BLaER1 treated with 17β-estradiol and CSF1 and Interleukin-3, amounts not matched to agents 10 nM and 100 nM (cell line): ENCODE measurements at regions not wholly inside any gene's neighbourhood (a gene's known extent, or its start where the extent isn't known, plus 50 kb on each side); places are given as distances from the start of the nearest gene placed in this dataset.

ENCODE experiments used
- H3K27ac ChIP-seq, 11 experiments: shearing (Covaris generic); formaldehyde crosslinking; 2 replicates each; pipeline ENCODE4 v1.8.1; 2022
- H3K27me3 ChIP-seq, 11 experiments: shearing (Covaris generic); formaldehyde crosslinking; 2 replicates each; pipeline ENCODE4 v1.8.1; 2022
- H3K36me3 ChIP-seq, 11 experiments: shearing (Covaris generic); formaldehyde crosslinking; 2 replicates each; pipeline ENCODE4 v1.8.1; 2022
- H3K4me1 ChIP-seq, 10 experiments: shearing (Covaris generic); formaldehyde crosslinking; 2 replicates each; pipeline ENCODE4 v1.8.1; 2022
- H3K4me2 ChIP-seq, 11 experiments: shearing (Covaris generic); formaldehyde crosslinking; 2 replicates each; pipeline ENCODE4 v1.8.1; 2022
- H3K4me3 ChIP-seq, 10 experiments: shearing (Covaris generic); formaldehyde crosslinking; 2 replicates each; pipeline ENCODE4 v1.8.1; 2022
- H3K9ac ChIP-seq, 11 experiments: shearing (Covaris generic); formaldehyde crosslinking; 2 replicates each; pipeline ENCODE4 v1.8.1; 2022
- H3K9me3 ChIP-seq, 11 experiments: shearing (Covaris generic); formaldehyde crosslinking; replicated peaks in 1 of 11; 2 replicates each; pipeline ENCODE4 v1.8.1; 2022
- H4K20me1 ChIP-seq, 11 experiments: shearing (Covaris generic); formaldehyde crosslinking; 2 replicates each; pipeline ENCODE4 v1.8.1; 2022
- Cebpa-rat ChIP-seq, 11 experiments: shearing (Covaris generic); IDR thresholded peaks; 2 replicates each; pipeline ENCODE4 v1.8.1; 2022

- Histone ChIP-seq H3K9me3 (no peaks in the 10 kb centered on the region), H3K27me3 (no peaks in the 10 kb centered on the region), H3K4me3 (no peak overlapping the region), H3K9ac (no peak overlapping the region), H4K20me1 (no peaks in the 10 kb centered on the region), H3K4me2 (no peak overlapping the region), H3K27ac (no peak overlapping the region), H3K4me1 (no peaks in the 10 kb centered on the region), H3K36me3 (no peaks in the 10 kb centered on the region)
- TF ChIP-seq Cebpa-rat (IDR thresholded peaks at IDR 0.05) = no peak
Observed at GRCh38 chr16:61042737-61043136, 993.5 kb downstream of the CDH8 start.

GRCh38 chr16:61030616-61031015, 1005.6 kb downstream of the CDH8 start:
- Histone ChIP-seq H3K9me3 (peaks cover 0 to 7% (median 0%) of the 10 kb centered on the region in 11 experiments; a peak in 1 of 22 replicates), H3K27ac (no peak overlapping the region)

GRCh38 chr16:61024180-61024900, 1011.9 kb downstream of the CDH8 start:
- no peak overlapping the region for H3K4me2 ChIP-seq
- H3K27ac ChIP-seq = no peak overlapping the region
- no peak for TF ChIP-seq Cebpa-rat (IDR thresholded peaks at IDR 0.05)
- no peaks in the 10 kb centered on the region for H3K36me3 ChIP-seq
- H3K4me3 ChIP-seq = no peak overlapping the region
- H3K9ac ChIP-seq = no peak overlapping the region
- H3K27me3 ChIP-seq = no peaks in the 10 kb centered on the region
- H3K9me3 ChIP-seq = no peaks in the 10 kb centered on the region
- H3K4me1 ChIP-seq = no peaks in the 10 kb centered on the region
- no peaks in the 10 kb centered on the region for H4K20me1 ChIP-seq

More at GRCh38 chr16:61030616-61031015, 1005.6 kb downstream of the CDH8 start:
- H3K4me1 ChIP-seq = no peaks in the 10 kb centered on the region
- no peak overlapping the region for H3K9ac ChIP-seq
- no peaks in the 10 kb centered on the region; a peak in 1 of 22 replicates for H4K20me1 ChIP-seq
- no peak overlapping the region for H3K4me3 ChIP-seq
- no peak overlapping the region for H3K4me2 ChIP-seq
- no peaks in the 10 kb centered on the region for H3K36me3 ChIP-seq
- TF ChIP-seq Cebpa-rat (IDR thresholded peaks at IDR 0.05) = no peak
- H3K27me3 ChIP-seq = no peaks in the 10 kb centered on the region

- no peaks in the 10 kb centered on the region for H3K36me3 ChIP-seq
Observed at GRCh38 chr16:61014869-61015268, 1021.4 kb downstream of the CDH8 start.

GRCh38 chr16:61007694-61008093, 1028.5 kb downstream of the CDH8 start:
- Histone ChIP-seq H3K9ac (no peak overlapping the region), H3K36me3 (no peaks in the 10 kb centered on the region), H3K9me3 (no peaks in the 10 kb centered on the region), H3K27me3 (no peaks in the 10 kb centered on the region), H3K27ac (no peak overlapping the region), H3K4me1 (no peaks in the 10 kb centered on the region), H3K4me2 (no peak overlapping the region), H4K20me1 (no peaks in the 10 kb centered on the region), H3K4me3 (no peak overlapping the region)
- TF ChIP-seq Cebpa-rat (IDR thresholded peaks at IDR 0.05) = no peak

More at GRCh38 chr16:61014869-61015268, 1021.4 kb downstream of the CDH8 start:
- Histone ChIP-seq H3K4me1 (no peaks in the 10 kb centered on the region), H3K4me3 (no peak overlapping the region), H3K4me2 (no peak overlapping the region), H3K27ac (no peak overlapping the region), H4K20me1 (no peaks in the 10 kb centered on the region), H3K27me3 (no peaks in the 10 kb centered on the region), H3K9ac (no peak overlapping the region), H3K9me3 (no peaks in the 10 kb centered on the region)
- no peak for TF ChIP-seq Cebpa-rat (IDR thresholded peaks at IDR 0.05)

GRCh38 chr16:61005952-61006351, 1030.3 kb downstream of the CDH8 start:
- no peak overlapping the region for H3K4me2 ChIP-seq
- no peaks in the 10 kb centered on the region for H3K27me3 ChIP-seq
- no peaks in the 10 kb centered on the region for H3K9me3 ChIP-seq
- H3K9ac ChIP-seq = no peak overlapping the region
- no peak overlapping the region for H3K27ac ChIP-seq
- TF ChIP-seq Cebpa-rat (IDR thresholded peaks at IDR 0.05) = no peak
- H3K36me3 ChIP-seq = no peaks in the 10 kb centered on the region
- H3K4me1 ChIP-seq = no peaks in the 10 kb centered on the region
- H4K20me1 ChIP-seq = no peaks in the 10 kb centered on the region
- H3K4me3 ChIP-seq = no peak overlapping the region

GRCh38 chr16:61002479-61003204, 1033.6 kb downstream of the CDH8 start:
- Histone ChIP-seq H3K9me3 (no peaks in the 10 kb centered on the region), H3K27me3 (no peaks in the 10 kb centered on the region), H3K4me1 (no peaks in the 10 kb centered on the region), H3K27ac (no peak overlapping the region), H3K4me2 (no peak overlapping the region), H3K9ac (no peak overlapping the region), H4K20me1 (no peaks in the 10 kb centered on the region), H3K36me3 (no peaks in the 10 kb centered on the region), H3K4me3 (no peak overlapping the region)
- TF ChIP-seq Cebpa-rat (IDR thresholded peaks at IDR 0.05) = no peak

GRCh38 chr16:60991886-60992285, 1044.4 kb downstream of the CDH8 start:
- H3K36me3 ChIP-seq = no peaks in the 10 kb centered on the region
- no peak overlapping the region for H3K27ac ChIP-seq
- H4K20me1 ChIP-seq = no peaks in the 10 kb centered on the region
- TF ChIP-seq Cebpa-rat (IDR thresholded peaks at IDR 0.05) = no peak
- no peak overlapping the region for H3K4me2 ChIP-seq
- no peak overlapping the region for H3K9ac ChIP-seq
- H3K4me3 ChIP-seq = no peak overlapping the region
- no peaks in the 10 kb centered on the region for H3K4me1 ChIP-seq
- no peaks in the 10 kb centered on the region for H3K9me3 ChIP-seq
- H3K27me3 ChIP-seq = no peaks in the 10 kb centered on the region

- no peaks in the 10 kb centered on the region for H3K9me3 ChIP-seq
- H3K9ac ChIP-seq = no peak overlapping the region
- H3K4me3 ChIP-seq = no peak overlapping the region
- H3K4me1 ChIP-seq = no peaks in the 10 kb centered on the region
- no peak overlapping the region for H3K4me2 ChIP-seq
- no peak for TF ChIP-seq Cebpa-rat (IDR thresholded peaks at IDR 0.05)
- H4K20me1 ChIP-seq = no peaks in the 10 kb centered on the region
- no peaks in the 10 kb centered on the region for H3K27me3 ChIP-seq
- no peaks in the 10 kb centered on the region for H3K36me3 ChIP-seq
- H3K27ac ChIP-seq = no peak overlapping the region
Observed at GRCh38 chr16:60989592-60989991, 1046.6 kb downstream of the CDH8 start.

- Histone ChIP-seq H3K4me2 (no peak overlapping the region), H4K20me1 (no peaks in the 10 kb centered on the region), H3K9ac (no peak overlapping the region), H3K27ac (no peak overlapping the region), H3K27me3 (no peaks in the 10 kb centered on the region), H3K4me1 (no peaks in the 10 kb centered on the region), H3K9me3 (peaks cover 0 to 13% (median 7%) of the 10 kb centered on the region in 11 experiments; a peak in 11 of 22 replicates), H3K36me3 (no peaks in the 10 kb centered on the region), H3K4me3 (no peak overlapping the region)
- TF ChIP-seq Cebpa-rat (IDR thresholded peaks at IDR 0.05) = no peak
Observed at GRCh38 chr16:60979119-60979518, 1057.1 kb downstream of the CDH8 start.
